Transverse colon (tissue), 4 donors: ENCODE measurements at regions not wholly inside any gene's neighbourhood (a gene's known extent, or its start where the extent isn't known, plus 50 kb on each side); places are given as distances from the start of the nearest gene placed in this dataset.

Source experiments
- DNase-seq: peaks from one replicate; pipeline ENCODE4 v3.0.0-alpha.2; 2019
- H3K27ac ChIP-seq, 4 donors: fragments of 200-600 bp; sonication (generic); 2 replicates each; pipeline ENCODE4 v1.5.1; 2016 to 2018; ENCODE audit warnings: inconsistent platforms in 4 of 4
- H3K27me3 ChIP-seq: fragments of 200-600 bp; sonication (generic); 2 replicates; pipeline ENCODE4 v1.5.1; 2017; ENCODE audit warnings: inconsistent platforms
- H3K36me3 ChIP-seq, 4 donors: fragments of 200-600 bp; sonication (generic); 2 replicates each; pipeline ENCODE4 v1.5.1; 2017 to 2019; ENCODE audit warnings: inconsistent platforms in 4 of 4
- H3K4me1 ChIP-seq, 4 donors: fragments of 200-600 bp; sonication (generic); 2 replicates each; pipeline ENCODE4 v1.5.1; 2017 to 2020; ENCODE audit warnings: inconsistent platforms in 4 of 4
- H3K4me3 ChIP-seq, 4 donors: fragments of 200-600 bp; sonication (generic); 1 replicate in 1 of 4; 2 replicates in 3 of 4; pipeline versions ENCODE4 v1.5.1 to v1.6.1; 2017 to 2019; ENCODE audit warnings: inconsistent platforms in 4 of 4
- H3K9me3 ChIP-seq, 2 donors: fragments of 200-600 bp; sonication (generic); 2 replicates each; pipeline ENCODE4 v1.5.1; 2017 to 2019; ENCODE audit warnings: inconsistent platforms in 2 of 2
- EP300 ChIP-seq: sonication (generic); formaldehyde crosslinking; IDR thresholded peaks from one replicate; pipeline ENCODE4 v1.6.1; 2017; ENCODE audit warnings: antibody characterized with exemption, low read depth
- POLR2A ChIP-seq: fragments of 450-650 bp; IDR thresholded peaks from one replicate; pipeline ENCODE4 v1.6.1; 2016; ENCODE audit warnings: antibody characterized with exemption, mild to moderate bottlenecking, moderate library complexity
- POLR2AphosphoS5 ChIP-seq, 3 donors: sonication (generic); formaldehyde crosslinking; IDR thresholded peaks; one replicate each; pipeline ENCODE4 v1.6.1; 2016; ENCODE audit warnings: antibody characterized with exemption in 3 of 3
- WGBS, 2 donors: methylation state at CpG; one replicate each; pipeline ENCODE4 v1.1.5; 2018; ENCODE audit warnings: low coverage in 1 of 2; 5-methylcytosine and 5-hydroxymethylcytosine counted together
- in situ Hi-C, 4 donors: fragments of 200-750 bp; cut with MboI; loops; one replicate each; pipeline versions ENCODE4 v1.15.0 to v1.15.1; 2017; ENCODE audit warnings: low sequenced_read_pairs in 3 of 4, low pct_ligation_motif_present in 1 of 4, low pct_unique_long_range_greater_than_20kb in 1 of 4
- intact Hi-C: fragments of 100-400 bp; cut with DNase I; formaldehyde crosslinking; loops from one replicate; pipeline ENCODE4 v1.15.1; 2023; ENCODE audit warnings: low total_unique reads
- TF ChIP-seq, protein P1 (sequence below), 5 experiments: fragments of 200-600 bp in 3 of 5; fragments of 450-650 bp in 2 of 5; sonication (generic) in 3 of 5; IDR thresholded peaks; 1 replicate in 2 of 5; 2 replicates in 3 of 5; pipeline ENCODE4 v1.5.1; 2016 to 2017; ENCODE audit warnings: antibody characterized with exemption in 5 of 5, inconsistent platforms in 3 of 5, mild to moderate bottlenecking in 2 of 5, moderate library complexity in 1 of 5

DNA sequence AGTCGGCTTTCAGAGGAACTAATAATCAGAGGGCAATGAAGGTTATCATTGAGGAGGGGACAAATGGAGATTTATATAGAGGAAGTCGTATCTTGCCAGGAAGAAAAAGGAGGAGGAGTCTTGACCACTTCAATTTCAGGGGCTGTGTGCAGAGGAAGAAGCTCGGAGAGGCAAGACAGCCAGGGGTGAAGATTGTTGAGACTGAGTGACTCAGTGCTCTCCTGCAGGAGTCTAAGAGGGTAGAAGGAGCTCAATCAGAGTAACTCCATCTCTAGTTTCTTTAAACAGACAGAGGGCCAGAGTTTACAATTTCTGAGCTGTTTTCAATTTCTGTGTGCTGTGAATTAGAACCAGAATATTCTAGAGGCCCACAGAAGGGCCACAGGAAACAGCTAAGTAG is 439.3 kb upstream of the PRICKLE1 start:
- TF ChIP-seq POLR2AphosphoS5 (IDR thresholded peaks at IDR 0.05) = no peak
- TF ChIP-seq POLR2A = no peak
- TF ChIP-seq, protein P1, sequence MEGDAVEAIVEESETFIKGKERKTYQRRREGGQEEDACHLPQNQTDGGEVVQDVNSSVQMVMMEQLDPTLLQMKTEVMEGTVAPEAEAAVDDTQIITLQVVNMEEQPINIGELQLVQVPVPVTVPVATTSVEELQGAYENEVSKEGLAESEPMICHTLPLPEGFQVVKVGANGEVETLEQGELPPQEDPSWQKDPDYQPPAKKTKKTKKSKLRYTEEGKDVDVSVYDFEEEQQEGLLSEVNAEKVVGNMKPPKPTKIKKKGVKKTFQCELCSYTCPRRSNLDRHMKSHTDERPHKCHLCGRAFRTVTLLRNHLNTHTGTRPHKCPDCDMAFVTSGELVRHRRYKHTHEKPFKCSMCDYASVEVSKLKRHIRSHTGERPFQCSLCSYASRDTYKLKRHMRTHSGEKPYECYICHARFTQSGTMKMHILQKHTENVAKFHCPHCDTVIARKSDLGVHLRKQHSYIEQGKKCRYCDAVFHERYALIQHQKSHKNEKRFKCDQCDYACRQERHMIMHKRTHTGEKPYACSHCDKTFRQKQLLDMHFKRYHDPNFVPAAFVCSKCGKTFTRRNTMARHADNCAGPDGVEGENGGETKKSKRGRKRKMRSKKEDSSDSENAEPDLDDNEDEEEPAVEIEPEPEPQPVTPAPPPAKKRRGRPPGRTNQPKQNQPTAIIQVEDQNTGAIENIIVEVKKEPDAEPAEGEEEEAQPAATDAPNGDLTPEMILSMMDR (IDR thresholded peaks at IDR 0.05) = no peak
- TF ChIP-seq EP300 = no peak
- in situ Hi-C loops = no loop called here

DNA sequence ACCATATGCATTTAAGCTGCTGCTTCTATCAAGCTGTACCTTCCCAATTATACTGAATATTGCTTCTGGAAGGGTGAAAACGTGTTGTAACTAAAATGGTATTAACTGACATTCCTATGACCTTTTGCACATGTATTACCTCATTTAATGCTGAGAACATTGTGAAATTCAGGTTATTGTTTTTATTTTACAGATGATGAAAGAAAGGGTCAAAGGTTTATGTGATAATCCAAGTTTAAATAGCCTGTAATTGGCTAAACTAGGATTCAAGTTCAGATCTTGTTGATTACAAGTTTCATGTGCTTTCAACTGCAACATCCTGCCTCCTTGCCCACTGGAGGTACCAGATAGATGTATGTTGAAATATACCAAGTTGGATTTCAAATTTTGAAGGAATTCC is 433.3 kb upstream of the PRICKLE1 start:
- Histone ChIP-seq H3K27ac (no peak overlapping the region), H3K36me3 (no peaks in the 10 kb centered on the region), H3K4me1 (no peaks in the 10 kb centered on the region), H3K27me3 (no peaks in the 10 kb centered on the region), H3K9me3 (no peaks in the 10 kb centered on the region), H3K4me3 (no peak overlapping the region)
- DNase-seq = no peak
- intact Hi-C loops = no loop called here
- 27 to 38% methylated on average over 1 of the region's 1 CpG for WGBS, 2 donors
- in situ Hi-C loops = no loop called here
- TF ChIP-seq EP300 (no peak), POLR2A (no peak), POLR2AphosphoS5 (IDR thresholded peaks at IDR 0.05) (no peak)
- TF ChIP-seq, protein P1 (IDR thresholded peaks at IDR 0.05) = no peak

More for the DNA sequence above, 439.3 kb upstream of the PRICKLE1 start:
- DNase-seq = no peak
- no peaks in the 10 kb centered on the region for H3K9me3 ChIP-seq
- H3K4me3 ChIP-seq = no peak overlapping the region
- no peak overlapping the region for H3K27ac ChIP-seq
- intact Hi-C loops = no loop called here
- no peaks in the 10 kb centered on the region for H3K27me3 ChIP-seq
- no peaks in the 10 kb centered on the region for H3K4me1 ChIP-seq
- WGBS, 2 donors = 59 to 74% methylated on average over 2 to 3 of the region's 3 CpGs
- no peaks in the 10 kb centered on the region for H3K36me3 ChIP-seq

DNA sequence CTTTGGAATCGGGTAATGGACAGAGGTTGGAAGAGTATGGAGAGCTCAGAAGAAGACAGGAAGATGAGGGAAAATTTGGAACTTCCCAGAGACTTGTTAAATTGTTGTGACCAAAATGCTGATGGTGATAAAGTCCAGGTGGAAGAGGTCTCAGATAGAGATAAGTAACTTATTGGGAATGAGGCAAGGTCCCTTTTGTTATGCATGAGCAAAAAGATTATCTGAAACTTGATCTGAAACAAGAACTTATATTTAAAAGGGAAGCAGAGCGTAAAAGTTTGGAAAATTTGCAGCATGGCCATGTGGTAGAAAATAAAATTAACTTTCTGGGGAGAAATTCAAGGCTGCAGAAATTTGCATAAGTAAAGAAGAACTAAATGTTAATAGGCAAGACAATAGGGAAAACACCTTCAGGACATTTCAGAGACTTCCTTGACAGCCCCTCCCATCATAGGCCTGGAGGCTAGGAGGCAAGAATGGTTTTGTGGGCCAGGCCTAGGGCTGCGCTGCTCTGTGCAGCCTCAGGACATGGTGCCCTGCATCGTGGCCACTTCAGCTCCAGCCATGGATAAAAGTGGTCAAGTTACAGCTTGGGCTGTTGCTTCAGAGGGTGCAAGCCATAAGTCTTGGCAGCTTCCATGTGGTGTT is 425.7 kb upstream of the PRICKLE1 start:
- DNase-seq = no peak
- Histone ChIP-seq H3K27ac (no peak overlapping the region), H3K27me3 (no peaks in the 10 kb centered on the region), H3K36me3 (no peaks in the 10 kb centered on the region), H3K4me1 (no peaks in the 10 kb centered on the region), H3K4me3 (no peak overlapping the region), H3K9me3 (no peaks in the 10 kb centered on the region)
- 70 to 71% methylated on average over 2 to 4 of the region's 4 CpGs for WGBS, 2 donors
- intact Hi-C loops = no loop called here
- in situ Hi-C loops = no loop called here
- TF ChIP-seq, protein P1 (IDR thresholded peaks at IDR 0.05) = no peak
- TF ChIP-seq POLR2A (no peak), POLR2AphosphoS5 (IDR thresholded peaks at IDR 0.05) (no peak), EP300 (no peak)

DNA sequence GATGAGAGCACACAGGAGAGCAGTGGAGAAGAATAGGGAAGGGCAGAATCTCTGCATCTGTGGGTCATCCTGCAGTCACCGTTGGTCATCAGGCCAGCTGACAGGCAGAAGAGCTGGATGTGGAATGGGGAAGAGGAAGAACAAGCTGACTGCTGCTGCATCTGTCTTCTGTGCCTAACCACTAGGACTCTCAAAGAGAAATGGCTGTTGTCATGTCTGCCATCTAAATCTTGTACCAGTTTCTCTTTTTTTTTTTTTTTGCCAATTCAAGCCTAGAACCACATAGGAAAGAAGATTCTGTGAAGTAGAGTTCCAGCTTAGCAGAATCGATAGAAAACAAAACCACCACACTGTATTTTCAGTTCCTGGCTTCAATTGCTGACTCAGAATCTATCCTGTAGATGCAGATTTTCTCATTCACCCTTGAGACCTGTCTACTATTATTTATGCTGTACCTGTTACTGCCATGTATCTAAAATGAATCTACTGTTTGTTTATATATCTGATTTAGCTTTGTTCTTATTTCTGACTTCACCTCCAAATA is 421.9 kb upstream of the PRICKLE1 start:
- no peak overlapping the region for H3K27ac ChIP-seq

More for the DNA sequence above, 421.9 kb upstream of the PRICKLE1 start:
- no peak for DNase-seq
- intact Hi-C loops (no loop called here), in situ Hi-C loops (no loop called here)
- Histone ChIP-seq H3K36me3 (no peaks in the 10 kb centered on the region), H3K27me3 (no peaks in the 10 kb centered on the region), H3K4me1 (no peaks in the 10 kb centered on the region), H3K4me3 (no peak overlapping the region), H3K9me3 (no peaks in the 10 kb centered on the region)
- TF ChIP-seq, protein P1 (IDR thresholded peaks at IDR 0.05) = no peak
- TF ChIP-seq POLR2A = no peak
- no peak for TF ChIP-seq EP300
- TF ChIP-seq POLR2AphosphoS5 (IDR thresholded peaks at IDR 0.05) = no peak
- WGBS, 2 donors = 25 to 59% methylated on average over 2 of the region's 2 CpGs
